ENCODE measurements at regions not wholly inside any gene's neighbourhood (a gene's known extent, or its start where the extent isn't known, plus 50 kb on each side); places are given as distances from the start of the nearest gene placed in this dataset.

DNA sequence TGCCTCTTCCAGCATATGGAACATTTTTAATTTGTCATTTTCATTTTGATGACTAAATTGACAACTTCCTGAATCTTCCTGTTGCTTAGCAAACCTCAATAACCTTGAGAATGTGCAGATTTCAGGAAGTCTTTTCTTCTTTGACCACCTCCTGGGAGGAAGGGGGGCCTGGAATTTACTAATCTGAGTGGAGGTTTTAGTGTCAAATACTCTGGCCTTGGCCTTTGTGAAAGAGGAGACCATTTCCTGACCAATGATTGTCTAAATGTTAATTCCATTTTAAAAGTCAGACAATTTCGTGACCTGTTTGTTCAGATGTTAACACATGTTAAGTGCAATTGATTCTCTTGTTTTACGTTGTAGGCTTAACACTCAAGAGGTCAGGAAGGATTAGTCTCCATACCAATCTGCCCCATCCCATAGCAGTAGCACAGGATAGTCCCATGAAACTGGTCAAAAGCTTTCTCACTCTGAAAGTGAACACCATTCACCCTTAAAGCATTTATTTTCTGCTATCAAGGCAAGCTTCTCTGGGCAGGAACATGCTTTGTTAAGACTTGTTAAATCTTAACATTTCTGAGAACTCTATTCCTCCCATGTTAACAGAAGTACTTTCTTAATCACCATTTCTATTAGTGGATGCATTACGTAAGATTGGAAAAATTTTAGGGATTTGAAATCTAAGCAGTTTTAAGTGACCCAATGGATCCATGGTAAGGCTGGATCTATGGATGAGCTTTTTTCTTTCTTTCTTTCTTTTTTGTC lies 219.6 kb downstream of the RND3 start:
- TF ChIP-seq, protein P1, sequence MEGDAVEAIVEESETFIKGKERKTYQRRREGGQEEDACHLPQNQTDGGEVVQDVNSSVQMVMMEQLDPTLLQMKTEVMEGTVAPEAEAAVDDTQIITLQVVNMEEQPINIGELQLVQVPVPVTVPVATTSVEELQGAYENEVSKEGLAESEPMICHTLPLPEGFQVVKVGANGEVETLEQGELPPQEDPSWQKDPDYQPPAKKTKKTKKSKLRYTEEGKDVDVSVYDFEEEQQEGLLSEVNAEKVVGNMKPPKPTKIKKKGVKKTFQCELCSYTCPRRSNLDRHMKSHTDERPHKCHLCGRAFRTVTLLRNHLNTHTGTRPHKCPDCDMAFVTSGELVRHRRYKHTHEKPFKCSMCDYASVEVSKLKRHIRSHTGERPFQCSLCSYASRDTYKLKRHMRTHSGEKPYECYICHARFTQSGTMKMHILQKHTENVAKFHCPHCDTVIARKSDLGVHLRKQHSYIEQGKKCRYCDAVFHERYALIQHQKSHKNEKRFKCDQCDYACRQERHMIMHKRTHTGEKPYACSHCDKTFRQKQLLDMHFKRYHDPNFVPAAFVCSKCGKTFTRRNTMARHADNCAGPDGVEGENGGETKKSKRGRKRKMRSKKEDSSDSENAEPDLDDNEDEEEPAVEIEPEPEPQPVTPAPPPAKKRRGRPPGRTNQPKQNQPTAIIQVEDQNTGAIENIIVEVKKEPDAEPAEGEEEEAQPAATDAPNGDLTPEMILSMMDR (IDR thresholded peaks at IDR 0.05) = no peak
- TF ChIP-seq POLR2A (IDR thresholded peaks at IDR 0.05) = no peak
